Suprapubic skin (tissue), 4 donors: ENCODE measurements at regions not wholly inside any gene's neighbourhood (a gene's known extent, or its start where the extent isn't known, plus 50 kb on each side); places are given as distances from the start of the nearest gene placed in this dataset.

ENCODE experiments used
- DNase-seq, 2 donors: peaks; one replicate each; pipeline ENCODE4 v3.0.0-alpha.2; 2019; ENCODE audit warnings: low spot score in 2 of 2
- H3K27ac ChIP-seq: fragments of 200-600 bp; sonication (generic); one replicate; pipeline ENCODE4 v1.5.1; 2019
- H3K27me3 ChIP-seq: fragments of 200-600 bp; sonication (generic); one replicate; pipeline ENCODE4 v1.5.1; 2019
- H3K36me3 ChIP-seq: fragments of 200-600 bp; sonication (generic); one replicate; pipeline ENCODE4 v1.5.1; 2019
- H3K4me1 ChIP-seq: fragments of 200-600 bp; sonication (generic); one replicate; pipeline ENCODE4 v1.5.1; 2019
- H3K4me3 ChIP-seq: fragments of 200-600 bp; sonication (generic); one replicate; pipeline ENCODE4 v1.5.1; 2019; ENCODE audit warnings: mild to moderate bottlenecking
- H3K9me3 ChIP-seq: fragments of 200-600 bp; sonication (generic); one replicate; pipeline ENCODE4 v1.5.1; 2019
- CTCF ChIP-seq, 2 donors: fragments of 200-600 bp in 1 of 2; fragments of 450-650 bp in 1 of 2; sonication (generic) in 1 of 2; IDR thresholded peaks; one replicate each; pipeline ENCODE4 v1.5.1; 2016 to 2019; ENCODE audit warnings: antibody characterized with exemption in 2 of 2, mild to moderate bottlenecking in 1 of 2, moderate library complexity in 1 of 2
- EP300 ChIP-seq: sonication (generic); formaldehyde crosslinking; IDR thresholded peaks from one replicate; pipeline ENCODE4 v1.6.1; 2017; ENCODE audit warnings: antibody characterized with exemption
- POLR2A ChIP-seq, 2 donors: fragments of 450-650 bp; IDR thresholded peaks; one replicate each; pipeline ENCODE4 v1.6.1; 2017; ENCODE audit warnings: antibody characterized with exemption in 2 of 2, mild to moderate bottlenecking in 2 of 2, moderate library complexity in 2 of 2
- POLR2AphosphoS5 ChIP-seq, 3 donors: sonication (generic); formaldehyde crosslinking; IDR thresholded peaks; one replicate each; pipeline ENCODE4 v1.6.1; 2017; ENCODE audit warnings: antibody characterized with exemption in 3 of 3
- WGBS: methylation state at CpG from one replicate; pipeline ENCODE4 v1.1.5; 2018; 5-methylcytosine and 5-hydroxymethylcytosine counted together

- 100% methylated on average over 1 of the region's 1 CpG for WGBS
- no peaks in the 10 kb centered on the region for H3K36me3 ChIP-seq
- no peaks in the 10 kb centered on the region for H3K9me3 ChIP-seq
- TF ChIP-seq EP300 (no peak), CTCF (IDR thresholded peaks at IDR 0.05) (no peak), POLR2AphosphoS5 (IDR thresholded peaks at IDR 0.05) (no peak), POLR2A (IDR thresholded peaks at IDR 0.05) (no peak)
- H3K4me3 ChIP-seq, result no peak overlapping the region
- no peaks in the 10 kb centered on the region for H3K4me1 ChIP-seq
- no peak for DNase-seq
- no peak overlapping the region for H3K27ac ChIP-seq
- no peaks in the 10 kb centered on the region for H3K27me3 ChIP-seq
Observed at GRCh38 chr10:84087202-84087601, 52.1 kb upstream of the GHITM start.

- H3K36me3 ChIP-seq, result no peaks in the 10 kb centered on the region
- H3K27ac ChIP-seq, result no peak overlapping the region
- no peaks in the 10 kb centered on the region for H3K9me3 ChIP-seq
- no peak for DNase-seq
- WGBS, result 30% methylated on average over 2 of the region's 2 CpGs
- H3K4me1 ChIP-seq, result no peaks in the 10 kb centered on the region
- TF ChIP-seq EP300 (no peak), POLR2A (IDR thresholded peaks at IDR 0.05) (no peak), CTCF (IDR thresholded peaks at IDR 0.05) (no peak), POLR2AphosphoS5 (IDR thresholded peaks at IDR 0.05) (no peak)
- H3K4me3 ChIP-seq, result no peak overlapping the region
- no peaks in the 10 kb centered on the region for H3K27me3 ChIP-seq
Observed at GRCh38 chr10:84088626-84089025, 50.7 kb upstream of the GHITM start.

GRCh38 chr10:84089162-84089561 lies 50.1 kb upstream of the GHITM start:
- no peaks in the 10 kb centered on the region for H3K9me3 ChIP-seq
- H3K27ac ChIP-seq, result no peak overlapping the region
- H3K4me1 ChIP-seq, result no peaks in the 10 kb centered on the region
- H3K36me3 ChIP-seq, result no peaks in the 10 kb centered on the region
- no peak for DNase-seq
- no peak for TF ChIP-seq POLR2A (IDR thresholded peaks at IDR 0.05)
- TF ChIP-seq CTCF (IDR thresholded peaks at IDR 0.05), result no peak
- no peak for TF ChIP-seq POLR2AphosphoS5 (IDR thresholded peaks at IDR 0.05)
- no peak for TF ChIP-seq EP300
- 69% methylated on average over 2 of the region's 2 CpGs for WGBS
- no peaks in the 10 kb centered on the region for H3K27me3 ChIP-seq
- no peak overlapping the region for H3K4me3 ChIP-seq
